HEK293 (cell line): ENCODE measurements at regions not wholly inside any gene's neighbourhood (a gene's known extent, or its start where the extent isn't known, plus 50 kb on each side); places are given as distances from the start of the nearest gene placed in this dataset.
A peak's percentile ranks its signal among the peaks of the same experiment; 100 is the strongest.

Source experiments
- CTCF ChIA-PET: fragments of 350-600 bp; formaldehyde crosslinking; extraction: SDS; loops from one replicate; lab custom pipeline; 2021; ENCODE audit warnings: antibody characterized with exemption; lab: Yijun Ruan, JAX
- POLR2A ChIA-PET: fragments of 300-600 bp; formaldehyde crosslinking; extraction: SDS; loops from one replicate; lab custom pipeline; 2020; ENCODE audit warnings: antibody characterized with exemption, inconsistent platforms; lab: Yijun Ruan, JAX
- H3K27ac ChIP-seq: fragments of 200-500 bp; sonication (Bioruptor generic); 2 replicates; pipeline ENCODE4 v1.5.1; 2014; ENCODE audit warnings: low read depth, low read length, control low read depth, inconsistent platforms; ENCODE audit errors: extremely low read depth
- H3K36me3 ChIP-seq, 2 experiments: fragments of 200-500 bp in 1 of 2; sonication (Bioruptor generic) in 1 of 2; 1 replicate in 1 of 2; 2 replicates in 1 of 2; pipeline ENCODE4 v1.5.1; 2014 to 2017; ENCODE audit warnings: inconsistent platforms in 2 of 2, low read length in 2 of 2; ENCODE audit not compliant: control insufficient read depth in 2 of 2, insufficient read depth in 1 of 2
- H3K4me1 ChIP-seq: fragments of 200-500 bp; sonication (Bioruptor generic); 2 replicates; pipeline ENCODE4 v1.5.1; 2014; ENCODE audit warnings: mild to moderate bottlenecking, low read length, inconsistent platforms; ENCODE audit not compliant: control insufficient read depth, insufficient read depth
- H3K4me3 ChIP-seq: 2 replicates; pipeline ENCODE4 v1.5.1; 2011; ENCODE audit warnings: low read depth, mild to moderate bottlenecking, control low read depth, low read length, moderate library complexity
- H3K9me3 ChIP-seq: fragments of 200-500 bp; sonication (Bioruptor generic); 2 replicates; pipeline ENCODE4 v1.5.1; 2014; ENCODE audit warnings: low read depth, low read length, inconsistent platforms; ENCODE audit not compliant: control insufficient read depth, insufficient read depth
- GLI2 ChIP-seq: fragments of 450-650 bp; formaldehyde crosslinking; IDR thresholded peaks from 2 replicates; pipeline ENCODE4; 2017; ENCODE audit warnings: missing biosample characterization, missing genetic modification characterization, low read depth, borderline replicate concordance
- IKZF3 ChIP-seq: fragments of 450-650 bp; IDR thresholded peaks from 2 replicates; pipeline ENCODE4 v1.5.0; 2018; ENCODE audit warnings: missing biosample characterization, mild to moderate bottlenecking, missing genetic modification characterization, moderate library complexity
- OSR2 ChIP-seq: fragments of 450-650 bp; formaldehyde crosslinking; IDR thresholded peaks from 2 replicates; pipeline ENCODE4 v1.5.1; 2016; ENCODE audit warnings: missing biosample characterization, missing genetic modification characterization
- RBAK ChIP-seq: fragments of 450-650 bp; formaldehyde crosslinking; IDR thresholded peaks from 2 replicates; pipeline ENCODE4 v1.5.1; 2016; ENCODE audit warnings: missing biosample characterization, missing genetic modification characterization
- SP7 ChIP-seq: fragments of 450-650 bp; formaldehyde crosslinking; IDR thresholded peaks from 2 replicates; pipeline ENCODE4 v1.5.1; 2016; ENCODE audit warnings: missing biosample characterization, missing genetic modification characterization
- WT1 ChIP-seq: fragments of 450-650 bp; formaldehyde crosslinking; IDR thresholded peaks from 2 replicates; pipeline ENCODE4 v1.5.1; 2016; ENCODE audit warnings: missing biosample characterization, missing genetic modification characterization
- YY1 ChIP-seq: fragments of 450-650 bp; formaldehyde crosslinking; IDR thresholded peaks from 2 replicates; pipeline ENCODE4 v1.5.1; 2018; ENCODE audit warnings: missing biosample characterization, missing genetic modification characterization
- ZBTB21 ChIP-seq: fragments of 450-650 bp; formaldehyde crosslinking; IDR thresholded peaks from 2 replicates; pipeline ENCODE4 v1.5.1; 2017; ENCODE audit warnings: missing biosample characterization, missing genetic modification characterization
- ZFP37 ChIP-seq: fragments of 450-650 bp; formaldehyde crosslinking; IDR thresholded peaks from 2 replicates; pipeline ENCODE4 v1.5.1; 2016; ENCODE audit warnings: missing biosample characterization, missing genetic modification characterization
- ZNF10 ChIP-seq: fragments of 450-650 bp; formaldehyde crosslinking; IDR thresholded peaks from 2 replicates; pipeline ENCODE4 v1.5.1; 2017; ENCODE audit warnings: missing biosample characterization, missing genetic modification characterization
- ZNF18 ChIP-seq: fragments of 450-650 bp; formaldehyde crosslinking; IDR thresholded peaks from 2 replicates; pipeline ENCODE4 v1.5.1; 2016; ENCODE audit warnings: missing biosample characterization, missing genetic modification characterization
- ZNF350 ChIP-seq: fragments of 450-650 bp; formaldehyde crosslinking; IDR thresholded peaks from 2 replicates; pipeline ENCODE4 v1.5.0; 2017; ENCODE audit warnings: missing biosample characterization, mild to moderate bottlenecking, missing genetic modification characterization
- ZNF426 ChIP-seq: fragments of 450-650 bp; formaldehyde crosslinking; IDR thresholded peaks from 2 replicates; pipeline ENCODE4 v1.5.1; 2017; ENCODE audit warnings: missing biosample characterization, missing genetic modification characterization, mild to moderate bottlenecking, inconsistent platforms, moderate library complexity
- ZNF514 ChIP-seq: fragments of 450-650 bp; formaldehyde crosslinking; IDR thresholded peaks from 2 replicates; pipeline ENCODE4 v1.5.1; 2016; ENCODE audit warnings: missing biosample characterization, missing genetic modification characterization
- ZNF518A ChIP-seq: fragments of 450-650 bp; formaldehyde crosslinking; conservative IDR thresholded peaks from 2 replicates; pipeline ENCODE4 v1.5.1; 2016; ENCODE audit warnings: low read depth, missing biosample characterization, missing genetic modification characterization
- ZNF664 ChIP-seq: fragments of 450-650 bp; formaldehyde crosslinking; IDR thresholded peaks from 2 replicates; pipeline ENCODE4 v1.5.1; 2016; ENCODE audit warnings: missing biosample characterization, missing genetic modification characterization
- ZNF704 ChIP-seq: fragments of 450-650 bp; formaldehyde crosslinking; IDR thresholded peaks from 2 replicates; pipeline ENCODE4 v1.5.1; 2016; ENCODE audit warnings: missing biosample characterization, missing genetic modification characterization
- ZNF792 ChIP-seq: fragments of 450-650 bp; formaldehyde crosslinking; IDR thresholded peaks from 2 replicates; pipeline ENCODE4 v1.5.1; 2016; ENCODE audit warnings: missing biosample characterization, missing genetic modification characterization
- ZSCAN5A ChIP-seq: fragments of 450-650 bp; formaldehyde crosslinking; IDR thresholded peaks from 2 replicates; pipeline ENCODE4 v1.5.1; 2016; ENCODE audit warnings: missing biosample characterization, missing genetic modification characterization

GRCh38 chr20:53783768-53784167, 190.1 kb upstream of the ZNF217 start (continued):
- TF ChIP-seq ZNF664 (tag by site-specific recombination): no peak
- no peak for TF ChIP-seq ZNF704 (tag by site-specific recombination)
- TF ChIP-seq SP7 (tag by site-specific recombination): no peak
- no peak for TF ChIP-seq GLI2 (tag by site-specific recombination)
- no peak for TF ChIP-seq IKZF3 (tag by site-specific recombination)
- no peak for TF ChIP-seq RBAK (tag by site-specific recombination)
- no peak for TF ChIP-seq ZSCAN5A (tag by site-specific recombination)

DNA sequence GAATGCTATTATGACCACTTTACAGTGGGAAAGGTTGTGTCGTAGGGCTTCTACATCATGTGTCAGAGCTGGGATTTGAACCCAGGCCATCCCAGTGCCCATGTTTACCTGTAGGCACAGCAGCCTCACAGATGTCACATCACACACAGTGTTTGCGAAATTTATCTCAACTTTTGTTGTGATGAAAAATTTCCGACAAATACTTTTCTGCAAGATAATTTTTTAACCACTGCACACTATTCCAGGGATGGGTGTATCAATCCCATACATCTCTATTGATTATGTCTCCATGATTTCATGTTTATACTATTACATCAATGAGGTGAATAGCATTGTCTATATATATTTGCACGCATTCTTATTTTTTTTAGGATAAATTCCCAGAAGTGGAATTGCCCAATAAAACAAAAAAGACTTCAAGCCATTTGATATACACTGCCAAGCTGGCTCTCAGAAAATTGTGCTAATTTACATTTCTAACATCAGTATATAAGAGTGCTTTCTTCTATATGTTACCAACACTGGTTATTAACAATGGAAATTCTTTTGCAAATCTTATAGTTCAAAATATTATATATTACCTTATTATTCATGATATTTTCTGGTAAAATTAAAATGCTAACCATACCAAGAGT, 189.1 kb upstream of the ZNF217 start:
- Histone ChIP-seq H3K4me1 (peaks cover 3% of the 10 kb centered on the region), H3K9me3 (no peaks in the 10 kb centered on the region), H3K36me3 (no peaks in the 10 kb centered on the region), H3K4me3 (no peak overlapping the region), H3K27ac (no peak overlapping the region)
- ChIA-PET POLR2A (no interaction called here), CTCF (interaction anchor here (0.7 kb wide), 1 partner anchor 42 kb away, joined by 3 read pairs; no protein-coding TSS in a partner anchor)
- TF ChIP-seq ZNF518A (tag by site-specific recombination): no peak
- TF ChIP-seq YY1 (tag by site-specific recombination): no peak
- TF ChIP-seq WT1 (tag by site-specific recombination): no peak
- no peak for TF ChIP-seq ZBTB21
- no peak for TF ChIP-seq OSR2 (tag by site-specific recombination)
- TF ChIP-seq ZNF514 (tag by site-specific recombination): no peak
- TF ChIP-seq ZNF792 (tag by site-specific recombination): no peak
- no peak for TF ChIP-seq ZNF10 (tag by site-specific recombination)

GRCh38 chr20:53779822-53780221, 186.2 kb upstream of the ZNF217 start:
- ChIA-PET POLR2A (no interaction called here), CTCF (interaction anchor here (0.6 to 0.8 kb wide), 3 partner anchors 105 to 324 kb away, joined by 3 to 6 read pairs (median 3); no protein-coding TSS in a partner anchor)
- no peak overlapping the region for H3K27ac ChIP-seq
- TF ChIP-seq ZFP37 (tag by site-specific recombination): no peak
- TF ChIP-seq ZNF18 (tag by site-specific recombination): no peak
- 0 out of 2 replicates have a peak, but pooled peaks have one; percentile 2 for TF ChIP-seq ZNF426 (tag by site-specific recombination)
- TF ChIP-seq ZNF350 (tag by site-specific recombination): no peak
- no peaks in the 10 kb centered on the region for H3K36me3 ChIP-seq
- no peaks in the 10 kb centered on the region for H3K9me3 ChIP-seq
- no peak overlapping the region for H3K4me3 ChIP-seq
- H3K4me1 ChIP-seq: no peaks in the 10 kb centered on the region
